HFF-Myc (cell line): ENCODE measurements at regions not wholly inside any gene's neighbourhood (a gene's known extent, or its start where the extent isn't known, plus 50 kb on each side); places are given as distances from the start of the nearest gene placed in this dataset.
"Not testable (repeated sequence)": the region's sequence is repeated elsewhere in the genome, so short reads cannot be mapped to it uniquely, and the experiment has no call there.

Source experiments
- DNase-seq: peaks from one replicate; pipeline ENCODE4 v3.0.0-alpha.2; 2011; ENCODE audit warnings: low read depth; ENCODE audit errors: extremely low read depth
- H3K4me3 ChIP-seq: replicated peaks from 2 replicates; pipeline ENCODE4 v1.5.1; 2011; ENCODE audit warnings: low read depth, mild to moderate bottlenecking, control low read depth, low read length
- TF ChIP-seq, protein P1 (sequence below): IDR thresholded peaks from 2 replicates; pipeline ENCODE4 v1.5.1; 2012; ENCODE audit warnings: mild to moderate bottlenecking, low read depth, low read length, control low read depth; ENCODE audit errors: missing control alignments

DNA sequence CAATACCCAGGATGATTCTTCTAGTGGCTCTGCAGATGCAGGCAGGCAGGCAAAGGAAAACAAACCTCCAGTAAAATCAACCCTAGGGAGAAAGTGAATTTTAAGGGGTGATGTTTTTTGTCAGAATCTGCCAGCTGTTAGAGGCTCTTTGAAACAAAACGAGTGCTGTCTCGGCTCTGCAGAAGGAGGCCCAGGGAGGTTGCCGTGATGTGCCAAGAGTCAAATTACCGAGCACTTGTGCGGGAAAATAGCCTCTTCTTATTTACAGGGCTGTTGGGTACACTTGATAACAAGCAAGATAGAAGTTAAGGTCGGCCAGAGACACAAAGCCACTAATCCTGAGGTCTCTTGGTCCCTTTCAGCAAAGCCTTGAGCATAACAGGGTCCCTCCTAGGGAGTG is 68.9 kb upstream of the EEF2KMT start:
- DNase-seq: no peak
- TF ChIP-seq, protein P1, sequence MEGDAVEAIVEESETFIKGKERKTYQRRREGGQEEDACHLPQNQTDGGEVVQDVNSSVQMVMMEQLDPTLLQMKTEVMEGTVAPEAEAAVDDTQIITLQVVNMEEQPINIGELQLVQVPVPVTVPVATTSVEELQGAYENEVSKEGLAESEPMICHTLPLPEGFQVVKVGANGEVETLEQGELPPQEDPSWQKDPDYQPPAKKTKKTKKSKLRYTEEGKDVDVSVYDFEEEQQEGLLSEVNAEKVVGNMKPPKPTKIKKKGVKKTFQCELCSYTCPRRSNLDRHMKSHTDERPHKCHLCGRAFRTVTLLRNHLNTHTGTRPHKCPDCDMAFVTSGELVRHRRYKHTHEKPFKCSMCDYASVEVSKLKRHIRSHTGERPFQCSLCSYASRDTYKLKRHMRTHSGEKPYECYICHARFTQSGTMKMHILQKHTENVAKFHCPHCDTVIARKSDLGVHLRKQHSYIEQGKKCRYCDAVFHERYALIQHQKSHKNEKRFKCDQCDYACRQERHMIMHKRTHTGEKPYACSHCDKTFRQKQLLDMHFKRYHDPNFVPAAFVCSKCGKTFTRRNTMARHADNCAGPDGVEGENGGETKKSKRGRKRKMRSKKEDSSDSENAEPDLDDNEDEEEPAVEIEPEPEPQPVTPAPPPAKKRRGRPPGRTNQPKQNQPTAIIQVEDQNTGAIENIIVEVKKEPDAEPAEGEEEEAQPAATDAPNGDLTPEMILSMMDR: no peak

GRCh38 chr16:5165429-5165828 is 67.8 kb upstream of the EEF2KMT start:
- not testable (repeated sequence) for DNase-seq, H3K4me3 ChIP-seq

More for the DNA sequence above, 68.9 kb upstream of the EEF2KMT start:
- H3K4me3 ChIP-seq: no peak overlapping the region

DNA sequence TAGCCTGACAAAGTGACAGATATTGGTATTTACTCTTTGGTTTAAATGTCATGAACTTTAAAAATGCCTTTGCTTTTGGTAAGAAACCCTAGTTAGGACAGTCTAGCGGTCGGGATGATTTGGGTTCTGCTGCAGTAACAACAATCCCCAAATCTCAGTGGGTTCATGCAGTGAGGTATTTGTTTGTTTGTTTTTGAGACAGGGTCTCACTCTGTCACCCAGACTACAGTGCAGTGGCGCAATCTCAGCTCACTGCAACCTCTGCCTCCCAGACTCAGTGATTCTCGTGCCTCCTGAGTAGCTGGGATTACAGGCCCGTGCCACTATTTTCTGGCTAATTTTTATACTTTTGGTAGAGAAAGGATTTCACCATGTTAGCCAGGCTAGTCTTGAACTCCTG is 65.2 kb upstream of the EEF2KMT start:
- H3K4me3 ChIP-seq, DNase-seq: not testable (repeated sequence)

- not testable (repeated sequence) for H3K4me3 ChIP-seq, DNase-seq
These were observed 64.3 kb upstream of the EEF2KMT start for GRCh38 chr16:5161888-5162287.

GRCh38 chr16:5160010-5160409 is 62.4 kb upstream of the EEF2KMT start:
- not testable (repeated sequence) for DNase-seq, H3K4me3 ChIP-seq

DNA sequence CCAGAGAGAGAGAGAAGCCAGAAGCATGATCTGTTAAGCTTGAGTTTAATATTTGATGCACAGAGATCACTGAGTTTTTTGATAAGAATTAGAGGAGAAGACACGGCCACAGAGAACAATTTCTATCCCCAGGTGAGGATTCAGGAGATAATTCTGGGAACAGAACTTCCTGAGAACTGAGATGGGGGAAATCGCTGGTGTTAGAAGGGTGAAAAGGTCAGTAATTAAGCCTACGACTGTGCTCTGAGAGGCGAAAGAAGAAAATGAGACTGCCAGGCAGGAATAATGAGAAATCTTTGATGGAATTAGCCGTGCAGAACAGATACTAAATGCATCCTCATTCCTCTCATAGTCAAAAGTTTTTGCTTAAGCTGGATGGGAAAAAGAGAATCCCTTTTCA is 61.9 kb upstream of the EEF2KMT start:
- not testable (repeated sequence) for DNase-seq, H3K4me3 ChIP-seq

DNA sequence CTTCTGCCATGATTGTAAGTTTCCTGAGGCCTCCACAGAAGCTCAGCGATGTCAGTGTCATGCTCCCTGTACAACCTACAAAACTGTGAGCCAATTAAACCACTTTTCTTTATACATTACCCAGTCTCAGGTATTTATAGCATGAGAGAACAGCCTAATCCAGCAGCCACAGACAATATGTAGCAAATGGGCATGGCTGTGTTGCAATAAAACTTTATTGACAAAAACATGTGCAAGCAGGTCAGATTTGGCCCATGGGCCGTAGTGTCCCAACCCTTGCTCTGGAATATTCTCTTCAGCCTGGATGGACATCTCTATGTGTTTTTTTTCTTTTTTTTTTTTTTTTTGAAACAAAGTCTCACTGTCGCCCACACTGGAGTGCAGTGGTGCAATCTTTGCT is 60.9 kb upstream of the EEF2KMT start:
- TF ChIP-seq, protein P1: no peak
- no peak for DNase-seq
- no peak overlapping the region for H3K4me3 ChIP-seq

- not testable (repeated sequence) for H3K4me3 ChIP-seq, DNase-seq
These were observed 58.9 kb upstream of the EEF2KMT start for GRCh38 chr16:5156486-5156885.

GRCh38 chr16:5154006-5154405 is 56.4 kb upstream of the EEF2KMT start:
- H3K4me3 ChIP-seq, DNase-seq: not testable (repeated sequence)

DNA sequence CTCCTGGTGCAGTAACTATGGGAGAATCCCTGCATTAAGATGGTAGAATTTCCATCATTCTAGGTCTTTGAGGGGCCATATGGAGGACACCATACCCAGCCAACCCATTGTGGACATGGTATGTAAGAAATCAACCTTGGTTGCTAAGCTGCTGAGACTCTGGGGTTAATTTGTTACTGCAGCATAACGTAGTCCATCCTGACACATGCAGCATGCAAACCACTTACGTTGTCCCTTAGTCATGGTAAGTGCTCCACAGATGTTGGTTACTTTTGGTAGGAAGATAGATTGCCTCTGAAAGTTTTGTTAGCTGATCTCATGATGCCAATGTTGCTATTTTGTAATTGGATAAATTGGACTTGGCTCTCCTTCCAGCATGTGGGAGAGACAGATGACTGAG is 53.8 kb upstream of the EEF2KMT start:
- H3K4me3 ChIP-seq, DNase-seq: not testable (repeated sequence)
